ENCODE measurements at regions not wholly inside any gene's neighbourhood (a gene's known extent, or its start where the extent isn't known, plus 50 kb on each side); places are given as distances from the start of the nearest gene placed in this dataset.

DNA sequence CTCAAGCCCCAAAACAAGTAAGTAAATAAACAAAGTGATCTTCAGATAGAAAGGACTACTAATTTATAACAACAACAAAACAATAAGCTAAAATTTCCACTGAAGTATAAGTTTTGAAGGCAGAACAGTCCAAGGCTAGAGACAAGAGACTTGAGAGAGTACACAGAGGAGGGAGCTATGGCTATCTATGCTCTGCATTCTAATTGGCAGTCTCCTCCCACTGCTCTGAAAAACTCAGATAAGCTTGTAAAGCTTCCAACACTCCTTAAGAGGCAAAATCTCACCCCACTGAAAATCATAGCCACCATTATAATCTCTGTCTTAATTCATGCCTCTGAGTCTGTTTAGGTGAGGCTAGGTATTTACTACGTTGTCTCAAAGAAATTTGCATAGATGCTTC, 714.6 kb upstream of the LRATD1 start:
- intact Hi-C loops (cut with DNase I) = no loop called here
- Histone ChIP-seq H3K36me3 (no peaks in the 10 kb centered on the region), H3K27ac (no peak overlapping the region), H3K27me3 (no peaks in the 10 kb centered on the region), H3K4me3 (no peak overlapping the region), H3K9me3 (no peaks in the 10 kb centered on the region), H3K4me1 (no peaks in the 10 kb centered on the region)
- 42% methylated on average over 1 of the region's 1 CpG for WGBS (ENCODE audit: insufficient coverage, low coverage, low lambda C conversion rate, missing lambda C conversion rate)
- ATAC-seq (no peak), DNase-seq (no peak)
- TF ChIP-seq, protein P1, sequence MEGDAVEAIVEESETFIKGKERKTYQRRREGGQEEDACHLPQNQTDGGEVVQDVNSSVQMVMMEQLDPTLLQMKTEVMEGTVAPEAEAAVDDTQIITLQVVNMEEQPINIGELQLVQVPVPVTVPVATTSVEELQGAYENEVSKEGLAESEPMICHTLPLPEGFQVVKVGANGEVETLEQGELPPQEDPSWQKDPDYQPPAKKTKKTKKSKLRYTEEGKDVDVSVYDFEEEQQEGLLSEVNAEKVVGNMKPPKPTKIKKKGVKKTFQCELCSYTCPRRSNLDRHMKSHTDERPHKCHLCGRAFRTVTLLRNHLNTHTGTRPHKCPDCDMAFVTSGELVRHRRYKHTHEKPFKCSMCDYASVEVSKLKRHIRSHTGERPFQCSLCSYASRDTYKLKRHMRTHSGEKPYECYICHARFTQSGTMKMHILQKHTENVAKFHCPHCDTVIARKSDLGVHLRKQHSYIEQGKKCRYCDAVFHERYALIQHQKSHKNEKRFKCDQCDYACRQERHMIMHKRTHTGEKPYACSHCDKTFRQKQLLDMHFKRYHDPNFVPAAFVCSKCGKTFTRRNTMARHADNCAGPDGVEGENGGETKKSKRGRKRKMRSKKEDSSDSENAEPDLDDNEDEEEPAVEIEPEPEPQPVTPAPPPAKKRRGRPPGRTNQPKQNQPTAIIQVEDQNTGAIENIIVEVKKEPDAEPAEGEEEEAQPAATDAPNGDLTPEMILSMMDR (IDR thresholded peaks at IDR 0.05) = no peak
- no peak for TF ChIP-seq POLR2A (IDR thresholded peaks at IDR 0.05)

DNA sequence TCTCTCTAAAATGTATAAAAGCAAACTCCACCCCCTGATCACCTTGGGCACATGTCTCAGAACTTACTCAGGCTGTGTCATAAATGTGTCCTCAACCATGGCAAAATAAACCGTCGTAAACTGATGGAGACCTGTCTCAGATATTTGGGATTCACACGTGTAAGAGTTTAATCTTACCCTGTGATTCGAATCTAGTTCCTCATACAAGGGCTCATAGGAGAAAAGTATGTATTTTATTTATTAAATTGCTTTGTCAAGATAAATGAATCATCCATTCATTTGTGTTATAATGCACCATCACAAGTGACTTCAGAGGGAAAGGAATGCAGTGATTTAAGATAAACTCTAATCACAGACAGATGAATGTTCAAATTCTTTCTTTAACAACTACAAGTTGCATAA, 712.5 kb upstream of the LRATD1 start:
- Histone ChIP-seq H3K4me3 (no peak overlapping the region), H3K9me3 (no peaks in the 10 kb centered on the region), H3K4me1 (no peaks in the 10 kb centered on the region), H3K36me3 (no peaks in the 10 kb centered on the region), H3K27ac (no peak overlapping the region), H3K27me3 (no peaks in the 10 kb centered on the region)
- DNase-seq = no peak
- 35% methylated on average over 4 of the region's 4 CpGs for WGBS (ENCODE audit: insufficient coverage, low coverage, low lambda C conversion rate, missing lambda C conversion rate)
- intact Hi-C loops (cut with DNase I) = no loop called here
- TF ChIP-seq, protein P1 (IDR thresholded peaks at IDR 0.05) = no peak
- TF ChIP-seq POLR2A (IDR thresholded peaks at IDR 0.05) = no peak
- ATAC-seq = no peak

DNA sequence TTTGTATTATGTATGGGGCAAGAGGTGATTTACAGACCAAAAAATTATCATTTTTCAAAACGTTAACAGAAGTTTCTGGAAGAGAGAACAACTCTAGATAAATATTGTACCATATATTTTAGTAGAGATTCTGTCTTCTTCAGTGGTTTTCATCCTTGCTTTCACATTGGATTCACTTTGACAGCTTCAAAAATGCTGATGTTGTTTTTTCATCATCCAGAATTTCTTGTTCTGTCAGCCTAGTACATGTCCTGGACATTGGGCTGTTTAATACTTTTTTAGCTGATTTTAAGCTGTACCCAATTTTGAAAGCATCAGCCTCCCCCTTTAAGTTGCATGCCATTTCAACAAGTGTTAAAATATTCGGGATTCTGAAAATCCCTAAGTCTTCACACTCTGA, 711.3 kb upstream of the LRATD1 start:
- intact Hi-C loops (cut with DNase I) = no loop called here
- DNase-seq = no peak
- no peak overlapping the region for H3K4me3 ChIP-seq
- no peaks in the 10 kb centered on the region for H3K4me1 ChIP-seq
- H3K9me3 ChIP-seq = no peaks in the 10 kb centered on the region
- no peaks in the 10 kb centered on the region for H3K36me3 ChIP-seq
- H3K27ac ChIP-seq = no peak overlapping the region
- no peaks in the 10 kb centered on the region for H3K27me3 ChIP-seq
- no peak for ATAC-seq
- no peak for TF ChIP-seq POLR2A (IDR thresholded peaks at IDR 0.05)
- TF ChIP-seq, protein P1 (IDR thresholded peaks at IDR 0.05) = no peak
- WGBS (ENCODE audit: insufficient coverage, low coverage, low lambda C conversion rate, missing lambda C conversion rate) = 23% methylated on average over 2 of the region's 2 CpGs

DNA sequence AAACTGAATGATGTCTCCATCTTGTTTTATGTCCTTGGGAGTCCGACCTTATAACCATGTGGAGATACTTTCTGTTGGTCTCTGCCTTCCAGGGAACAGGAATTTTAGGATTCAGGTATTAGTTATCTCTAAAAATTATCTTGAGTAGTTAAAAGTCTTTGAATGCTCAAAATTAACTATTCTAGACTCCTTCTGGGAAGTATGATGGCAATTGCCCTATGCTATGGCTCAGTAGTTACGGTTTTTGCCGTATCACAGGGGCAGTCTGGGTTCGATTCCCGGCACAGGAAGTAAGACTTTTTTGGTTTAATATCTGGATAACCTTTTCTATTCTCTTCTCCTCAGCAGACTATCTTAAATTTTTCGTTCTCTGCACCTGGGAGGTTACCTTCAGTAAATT, 708.7 kb upstream of the LRATD1 start:
- intact Hi-C loops (cut with DNase I) = no loop called here
- no peak for DNase-seq
- Histone ChIP-seq H3K27ac (no peak overlapping the region), H3K4me3 (no peak overlapping the region), H3K4me1 (no peaks in the 10 kb centered on the region), H3K27me3 (no peaks in the 10 kb centered on the region), H3K9me3 (no peaks in the 10 kb centered on the region), H3K36me3 (no peaks in the 10 kb centered on the region)
- ATAC-seq = no peak
- 44% methylated on average over 6 of the region's 6 CpGs for WGBS (ENCODE audit: insufficient coverage, low coverage, low lambda C conversion rate, missing lambda C conversion rate)
- no peak for TF ChIP-seq POLR2A (IDR thresholded peaks at IDR 0.05)
- TF ChIP-seq, protein P1 (IDR thresholded peaks at IDR 0.05) = no peak

DNA sequence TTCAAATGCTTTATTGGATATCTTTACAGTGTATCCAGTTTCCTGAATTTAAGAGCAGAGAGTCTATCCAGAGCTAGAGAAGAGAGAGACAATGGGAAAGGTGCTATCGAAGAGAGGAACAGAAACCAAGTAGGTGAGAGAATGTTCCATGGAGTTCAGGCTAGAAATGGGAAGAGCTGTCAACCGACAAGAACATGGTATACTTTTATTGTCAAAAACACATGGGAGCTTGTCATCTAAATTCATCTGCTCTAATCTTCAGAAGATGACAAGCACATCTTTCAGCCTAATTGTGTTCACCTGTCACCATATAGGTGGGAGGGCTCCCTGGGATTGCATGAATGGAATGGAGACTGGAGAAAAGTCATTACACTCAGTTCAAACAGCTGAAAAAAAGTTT, 690.4 kb upstream of the LRATD1 start:
- no peaks in the 10 kb centered on the region for H3K9me3 ChIP-seq
- no peak overlapping the region for H3K4me3 ChIP-seq
- intact Hi-C loops (cut with DNase I) = no loop called here
- ATAC-seq (no peak), DNase-seq (no peak)
- no peaks in the 10 kb centered on the region for H3K4me1 ChIP-seq
- H3K27me3 ChIP-seq = no peaks in the 10 kb centered on the region
- no peak overlapping the region for H3K27ac ChIP-seq
- WGBS (ENCODE audit: insufficient coverage, low coverage, low lambda C conversion rate, missing lambda C conversion rate) = 49% methylated on average over 2 of the region's 2 CpGs
- H3K36me3 ChIP-seq = no peaks in the 10 kb centered on the region
- TF ChIP-seq, protein P1 (IDR thresholded peaks at IDR 0.05) = no peak
- no peak for TF ChIP-seq POLR2A (IDR thresholded peaks at IDR 0.05)

All from right lobe of liver (tissue), 6 donors.